ENCODE measurements at regions not wholly inside any gene's neighbourhood (a gene's known extent, or its start where the extent isn't known, plus 50 kb on each side); places are given as distances from the start of the nearest gene placed in this dataset.
A peak's percentile ranks its signal among the peaks of the same experiment; 100 is the strongest.

GRCh38 chrX:131729295-131729694 is 185.4 kb downstream of the OR13H1 start (continued):
- no peak for TF ChIP-seq REST (IDR thresholded peaks at IDR 0.05; ENCODE audit: low read depth, low read length)
- TF ChIP-seq FOXM1 (IDR thresholded peaks at IDR 0.05; ENCODE audit: low read depth) = no peak
- TF ChIP-seq YY1 (IDR thresholded peaks at IDR 0.05; ENCODE audit: low read depth) = peak; percentile 73

GRCh38 chrX:131734621-131735020 is 190.7 kb downstream of the OR13H1 start:
- Histone ChIP-seq H3K9me3 (no peaks in the 10 kb centered on the region), H2AFZ (ENCODE audit: low read depth) (no peak overlapping the region), H3K4me2 (no peak overlapping the region), H3K9me2 (no peaks in the 10 kb centered on the region), H3K9ac (no peak overlapping the region), H3K4me3 (ENCODE audit: low read depth in 2 of 2, low read length in 1 of 2) (no peak overlapping the region), H3K27me3 (ENCODE audit: insufficient read depth) (no peaks in the 10 kb centered on the region), H3K27ac (ENCODE audit: low read depth in 2 of 2, low read length in 1 of 2) (no peak overlapping the region), H3F3A (replicated peaks; ENCODE audit: insufficient read depth) (no peaks in the 10 kb centered on the region), H3K4me1 (ENCODE audit: control insufficient read depth in 1 of 2, insufficient read depth in 2 of 2, low read depth in 1 of 2, low read length in 1 of 2) (no peaks in the 10 kb centered on the region), H3K36me3 (replicated peaks in 1 of 2; ENCODE audit: control insufficient read depth in 1 of 2, insufficient read depth in 2 of 2, low read length in 1 of 2) (no peaks in the 10 kb centered on the region), H3K79me2 (ENCODE audit: insufficient read depth) (no peaks in the 10 kb centered on the region), H4K20me1 (ENCODE audit: insufficient read depth) (no peaks in the 10 kb centered on the region)
- ChIA-PET CTCF (interaction anchor here (1.3 to 1.4 kb wide), 2 partner anchors 12 to 69 kb away, joined by 4 to 6 read pairs; no protein-coding TSS in a partner anchor), POLR2A (no interaction called here)
- no peak for DNase-seq
- WGBS (ENCODE audit: low lambda C conversion rate) = 62% methylated on average over 9 of the region's 9 CpGs
- TF ChIP-seq MAX (IDR thresholded peaks at IDR 0.05; ENCODE audit: low read depth) = no peak
- TF ChIP-seq RAD21 (IDR thresholded peaks at IDR 0.05; ENCODE audit: low read length) = peak; percentile 33

- H3K4me3 ChIP-seq (ENCODE audit: low read depth in 2 of 2, low read length in 1 of 2) = no peak overlapping the region
- no peak overlapping the region for H3K27ac ChIP-seq (ENCODE audit: low read depth in 2 of 2, low read length in 1 of 2)
- H3F3A ChIP-seq (replicated peaks; ENCODE audit: insufficient read depth) = no peaks in the 10 kb centered on the region
- 69% methylated on average over 3 of the region's 3 CpGs for WGBS (ENCODE audit: low lambda C conversion rate)
- H3K4me1 ChIP-seq (ENCODE audit: control insufficient read depth in 1 of 2, insufficient read depth in 2 of 2, low read depth in 1 of 2, low read length in 1 of 2) = no peaks in the 10 kb centered on the region
- ChIA-PET CTCF (interaction anchor here (1.3 kb wide), 1 partner anchor 69 kb away, joined by 4 read pairs; no protein-coding TSS in a partner anchor), POLR2A (no interaction called here)
- no peak overlapping the region for H3K4me2 ChIP-seq
- H3K9me2 ChIP-seq = no peaks in the 10 kb centered on the region
- DNase-seq = no peak
- no peaks in the 10 kb centered on the region for H3K27me3 ChIP-seq (ENCODE audit: insufficient read depth)
- no peaks in the 10 kb centered on the region for H3K9me3 ChIP-seq
- no peak overlapping the region for H2AFZ ChIP-seq (ENCODE audit: low read depth)
- H4K20me1 ChIP-seq (ENCODE audit: insufficient read depth) = no peaks in the 10 kb centered on the region
- no peaks in the 10 kb centered on the region for H3K36me3 ChIP-seq (replicated peaks in 1 of 2; ENCODE audit: control insufficient read depth in 1 of 2, insufficient read depth in 2 of 2, low read length in 1 of 2)
- no peaks in the 10 kb centered on the region for H3K79me2 ChIP-seq (ENCODE audit: insufficient read depth)
- H3K9ac ChIP-seq = no peak overlapping the region
- no peak for TF ChIP-seq RAD21 (IDR thresholded peaks at IDR 0.05; ENCODE audit: low read length)
- TF ChIP-seq USF2 (IDR thresholded peaks at IDR 0.05; ENCODE audit: borderline replicate concordance, low read depth, low read length) = no peak
- no peak for TF ChIP-seq POLR2AphosphoS5 (IDR thresholded peaks at IDR 0.05; ENCODE audit: low read depth, low read length)
- TF ChIP-seq FOXM1 (IDR thresholded peaks at IDR 0.05; ENCODE audit: low read depth) = no peak
- no peak for TF ChIP-seq ZBTB33 (IDR thresholded peaks at IDR 0.05; ENCODE audit: borderline replicate concordance, low read depth)
- no peak for TF ChIP-seq PBX3 (IDR thresholded peaks at IDR 0.05)
- TF ChIP-seq TEAD4 (IDR thresholded peaks at IDR 0.05; ENCODE audit: borderline replicate concordance, insufficient read depth) = no peak
- TF ChIP-seq GABPA (IDR thresholded peaks at IDR 0.05; ENCODE audit: low read depth) = no peak
- TF ChIP-seq RXRA (IDR thresholded peaks at IDR 0.05; ENCODE audit: borderline replicate concordance, low read depth) = no peak
- TF ChIP-seq CHD2 (IDR thresholded peaks at IDR 0.05; ENCODE audit: low read length, partially characterized antibody) = no peak
- no peak for TF ChIP-seq RCOR1 (IDR thresholded peaks at IDR 0.05; ENCODE audit: low read length)
- TF ChIP-seq MXI1 (IDR thresholded peaks at IDR 0.05; ENCODE audit: low read depth, low read length) = no peak
- TF ChIP-seq SIN3A (IDR thresholded peaks at IDR 0.05; ENCODE audit: borderline replicate concordance, low read depth, low read length) = no peak
- no peak for TF ChIP-seq SMC3 (IDR thresholded peaks at IDR 0.05; ENCODE audit: low read depth, low read length)
- no peak for TF ChIP-seq JUND (IDR thresholded peaks at IDR 0.05)
- no peak for TF ChIP-seq NRF1 (IDR thresholded peaks at IDR 0.05; ENCODE audit: low read depth, low read length)
- TF ChIP-seq NFIC (IDR thresholded peaks at IDR 0.05; ENCODE audit: borderline replicate concordance) = no peak
Observed at GRCh38 chrX:131735127-131735526, 191.3 kb downstream of the OR13H1 start.

Data from SK-N-SH (cell line).